ENCODE measurements at regions not wholly inside any gene's neighbourhood (a gene's known extent, or its start where the extent isn't known, plus 50 kb on each side); places are given as distances from the start of the nearest gene placed in this dataset.

DNA sequence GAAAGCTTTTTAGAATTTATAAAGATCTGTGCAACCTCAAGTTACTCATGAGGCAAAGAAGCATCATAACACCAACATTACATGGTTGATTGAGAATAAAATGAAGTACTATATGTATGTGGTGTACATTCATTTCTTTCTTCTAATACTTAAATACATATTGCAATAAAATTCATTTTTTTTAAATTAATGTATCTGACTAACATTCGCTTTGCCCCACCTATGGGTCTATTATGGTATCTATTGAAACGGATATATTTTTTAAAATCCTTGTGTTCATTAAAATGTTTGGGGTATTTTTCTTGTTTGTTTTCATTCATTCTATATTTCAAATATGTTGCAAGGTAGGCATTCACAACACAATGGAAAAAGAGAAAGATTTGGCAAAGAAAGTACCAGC is 237.5 kb downstream of the DSEL start:
- no peak overlapping the region for H2AFZ ChIP-seq (ENCODE audit: low read length)
- no peaks in the 10 kb centered on the region for H4K20me1 ChIP-seq (ENCODE audit: insufficient read depth, low read length)
- TF ChIP-seq, protein P1, sequence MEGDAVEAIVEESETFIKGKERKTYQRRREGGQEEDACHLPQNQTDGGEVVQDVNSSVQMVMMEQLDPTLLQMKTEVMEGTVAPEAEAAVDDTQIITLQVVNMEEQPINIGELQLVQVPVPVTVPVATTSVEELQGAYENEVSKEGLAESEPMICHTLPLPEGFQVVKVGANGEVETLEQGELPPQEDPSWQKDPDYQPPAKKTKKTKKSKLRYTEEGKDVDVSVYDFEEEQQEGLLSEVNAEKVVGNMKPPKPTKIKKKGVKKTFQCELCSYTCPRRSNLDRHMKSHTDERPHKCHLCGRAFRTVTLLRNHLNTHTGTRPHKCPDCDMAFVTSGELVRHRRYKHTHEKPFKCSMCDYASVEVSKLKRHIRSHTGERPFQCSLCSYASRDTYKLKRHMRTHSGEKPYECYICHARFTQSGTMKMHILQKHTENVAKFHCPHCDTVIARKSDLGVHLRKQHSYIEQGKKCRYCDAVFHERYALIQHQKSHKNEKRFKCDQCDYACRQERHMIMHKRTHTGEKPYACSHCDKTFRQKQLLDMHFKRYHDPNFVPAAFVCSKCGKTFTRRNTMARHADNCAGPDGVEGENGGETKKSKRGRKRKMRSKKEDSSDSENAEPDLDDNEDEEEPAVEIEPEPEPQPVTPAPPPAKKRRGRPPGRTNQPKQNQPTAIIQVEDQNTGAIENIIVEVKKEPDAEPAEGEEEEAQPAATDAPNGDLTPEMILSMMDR (IDR thresholded peaks at IDR 0.05; ENCODE audit: extremely low read depth, low read depth, low read length) = no peak
- no peak overlapping the region for H3K4me2 ChIP-seq (ENCODE audit: insufficient read depth, low read length)
- no peaks in the 10 kb centered on the region for H3K9me3 ChIP-seq (ENCODE audit: low read depth, low read length)
- no peak for DNase-seq (ENCODE audit: insufficient read length, low spot score, missing footprints)
- H3K79me2 ChIP-seq (ENCODE audit: insufficient read depth, low read length) = no peaks in the 10 kb centered on the region
- H3K4me1 ChIP-seq (ENCODE audit: insufficient read depth, low read length) = peaks cover 6% of the 10 kb centered on the region
- H3K27me3 ChIP-seq (ENCODE audit: insufficient read depth, low read length) = no peaks in the 10 kb centered on the region
- no peak overlapping the region for H3K27ac ChIP-seq (ENCODE audit: low read depth, low read length)
- no peak overlapping the region for H3K4me3 ChIP-seq (ENCODE audit: insufficient read depth, low read length)
- no peaks in the 10 kb centered on the region for H3K36me3 ChIP-seq (ENCODE audit: insufficient read depth, low read length)

DNA sequence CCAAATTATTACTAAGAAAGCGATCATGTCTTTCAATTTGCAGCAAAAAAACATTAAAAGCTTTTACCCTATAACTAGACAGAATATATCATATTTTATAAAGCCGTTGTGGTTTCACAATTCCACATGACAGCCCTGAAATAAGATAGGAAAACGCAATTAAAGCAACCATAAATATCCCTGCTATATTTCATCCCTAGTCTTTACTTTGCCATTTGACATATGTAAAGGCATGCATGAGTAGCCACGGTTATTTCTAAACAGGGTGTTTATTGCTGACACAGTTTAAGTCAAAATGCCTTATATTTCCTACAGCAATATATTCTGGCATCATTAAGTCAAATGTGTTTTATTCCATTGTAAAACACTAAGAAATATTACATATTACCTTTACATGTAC is 239.9 kb downstream of the DSEL start:
- Histone ChIP-seq H4K20me1 (ENCODE audit: insufficient read depth, low read length) (no peaks in the 10 kb centered on the region), H3K9me3 (ENCODE audit: low read depth, low read length) (no peaks in the 10 kb centered on the region), H3K79me2 (ENCODE audit: insufficient read depth, low read length) (no peaks in the 10 kb centered on the region), H2AFZ (ENCODE audit: low read length) (no peak overlapping the region), H3K27me3 (ENCODE audit: insufficient read depth, low read length) (no peaks in the 10 kb centered on the region), H3K27ac (ENCODE audit: low read depth, low read length) (no peak overlapping the region), H3K4me1 (ENCODE audit: insufficient read depth, low read length) (no peaks in the 10 kb centered on the region), H3K36me3 (ENCODE audit: insufficient read depth, low read length) (no peaks in the 10 kb centered on the region), H3K4me3 (ENCODE audit: insufficient read depth, low read length) (no peak overlapping the region), H3K4me2 (ENCODE audit: insufficient read depth, low read length) (no peak overlapping the region)
- no peak for DNase-seq (ENCODE audit: insufficient read length, low spot score, missing footprints)
- TF ChIP-seq, protein P1 (IDR thresholded peaks at IDR 0.05; ENCODE audit: extremely low read depth, low read depth, low read length) = no peak

DNA sequence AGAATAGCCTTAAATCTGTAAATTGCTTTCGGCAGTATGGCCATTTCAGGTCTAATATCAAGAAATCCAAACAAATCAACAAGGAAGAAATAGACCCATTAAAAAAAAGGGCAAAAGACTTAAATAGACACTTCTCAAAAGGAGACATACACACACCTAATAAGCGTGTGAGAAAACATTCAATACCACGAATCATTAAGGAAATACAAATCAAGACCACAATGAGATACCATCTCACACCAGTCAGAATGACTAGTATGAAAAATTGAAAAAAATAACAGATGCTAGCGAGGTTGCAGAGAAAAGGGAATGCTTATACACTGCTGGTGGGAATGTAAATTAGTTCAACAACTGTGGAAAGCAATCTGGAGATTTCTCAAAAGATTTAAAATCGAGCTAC is 243.2 kb downstream of the DSEL start:
- no peaks in the 10 kb centered on the region for H4K20me1 ChIP-seq (ENCODE audit: insufficient read depth, low read length)
- DNase-seq (ENCODE audit: insufficient read length, low spot score, missing footprints) = no peak
- TF ChIP-seq, protein P1 (IDR thresholded peaks at IDR 0.05; ENCODE audit: extremely low read depth, low read depth, low read length) = no peak
- no peak overlapping the region for H3K4me2 ChIP-seq (ENCODE audit: insufficient read depth, low read length)
- H3K4me1 ChIP-seq (ENCODE audit: insufficient read depth, low read length) = no peaks in the 10 kb centered on the region
- no peak overlapping the region for H3K4me3 ChIP-seq (ENCODE audit: insufficient read depth, low read length)
- no peak overlapping the region for H2AFZ ChIP-seq (ENCODE audit: low read length)
- no peaks in the 10 kb centered on the region for H3K9me3 ChIP-seq (ENCODE audit: low read depth, low read length)
- H3K27ac ChIP-seq (ENCODE audit: low read depth, low read length) = no peak overlapping the region
- no peaks in the 10 kb centered on the region for H3K36me3 ChIP-seq (ENCODE audit: insufficient read depth, low read length)
- no peaks in the 10 kb centered on the region for H3K27me3 ChIP-seq (ENCODE audit: insufficient read depth, low read length)
- H3K79me2 ChIP-seq (ENCODE audit: insufficient read depth, low read length) = no peaks in the 10 kb centered on the region

DNA sequence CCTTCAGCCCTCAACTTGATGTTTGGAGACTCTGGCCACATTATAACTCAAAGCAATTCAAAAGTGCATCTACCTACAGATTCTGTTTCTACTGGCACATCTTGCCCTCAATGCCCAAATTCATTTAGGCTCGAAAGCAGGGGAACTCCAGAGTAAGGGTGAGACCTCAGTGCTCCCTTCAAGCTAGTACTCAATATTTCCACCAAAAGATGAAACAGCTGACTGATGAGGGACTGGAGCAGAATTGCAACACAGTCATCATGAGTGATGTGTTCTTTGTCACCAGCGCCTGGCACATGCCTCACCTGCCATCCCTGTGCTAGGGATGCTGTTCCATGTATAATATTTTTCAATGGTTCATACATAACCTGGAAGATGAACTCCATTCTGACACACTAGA is 247.3 kb downstream of the DSEL start:
- no peaks in the 10 kb centered on the region for H3K27me3 ChIP-seq (ENCODE audit: insufficient read depth, low read length)

More for the DNA sequence above, 247.3 kb downstream of the DSEL start:
- H3K9me3 ChIP-seq (ENCODE audit: low read depth, low read length) = no peaks in the 10 kb centered on the region
- H3K27ac ChIP-seq (ENCODE audit: low read depth, low read length) = no peak overlapping the region
- H3K4me3 ChIP-seq (ENCODE audit: insufficient read depth, low read length) = no peak overlapping the region
- no peak for DNase-seq (ENCODE audit: insufficient read length, low spot score, missing footprints)
- no peak overlapping the region for H2AFZ ChIP-seq (ENCODE audit: low read length)
- H3K4me2 ChIP-seq (ENCODE audit: insufficient read depth, low read length) = no peak overlapping the region
- peaks cover 31% of the 10 kb centered on the region for H3K4me1 ChIP-seq (ENCODE audit: insufficient read depth, low read length)
- H4K20me1 ChIP-seq (ENCODE audit: insufficient read depth, low read length) = no peaks in the 10 kb centered on the region
- TF ChIP-seq, protein P1 (IDR thresholded peaks at IDR 0.05; ENCODE audit: extremely low read depth, low read depth, low read length) = no peak
- no peaks in the 10 kb centered on the region for H3K36me3 ChIP-seq (ENCODE audit: insufficient read depth, low read length)
- H3K79me2 ChIP-seq (ENCODE audit: insufficient read depth, low read length) = no peaks in the 10 kb centered on the region
